Activated T-helper 17 cell treated with anti-CD3 and anti-CD28 coated beads, Interleukin-2, amount 50 U/mL, for 72 hours (primary cell): ENCODE measurements at regions not wholly inside any gene's neighbourhood (a gene's known extent, or its start where the extent isn't known, plus 50 kb on each side); places are given as distances from the start of the nearest gene placed in this dataset.
"Not testable (repeated sequence)": the region's sequence is repeated elsewhere in the genome, so short reads cannot be mapped to it uniquely, and the experiment has no call there.

Experiments
- ATAC-seq: fragments of 150-1000 bp; cut with Tn5 transposase; replicated peaks from 2 replicates; pipeline ENCODE4 v1.10.0; 2021; ENCODE audit warnings: mild to moderate bottlenecking, moderate library complexity
- H3K27ac Mint-ChIP-seq: one replicate; pipeline ENCODE4 v1.8.0; 2022; ENCODE audit warnings: mixed read lengths
- H3K27me3 Mint-ChIP-seq: one replicate; pipeline ENCODE4 v1.8.0; 2022; ENCODE audit warnings: mixed read lengths
- H3K36me3 Mint-ChIP-seq: one replicate; pipeline ENCODE4 v1.8.0; 2022; ENCODE audit warnings: low read depth, mild to moderate bottlenecking, mixed read lengths
- H3K4me1 Mint-ChIP-seq: one replicate; pipeline ENCODE4 v1.8.0; 2022; ENCODE audit warnings: mixed read lengths
- H3K4me3 Mint-ChIP-seq: one replicate; pipeline ENCODE4 v1.8.0; 2022; ENCODE audit warnings: mild to moderate bottlenecking, mixed read lengths
- H3K9me3 Mint-ChIP-seq: one replicate; pipeline ENCODE4 v1.8.0; 2022; ENCODE audit warnings: mixed read lengths

- Mint-ChIP-seq H3K27me3 (no peaks in the 10 kb centered on the region), H3K36me3 (no peaks in the 10 kb centered on the region), H3K4me3 (no peak overlapping the region), H3K4me1 (no peaks in the 10 kb centered on the region), H3K9me3 (no peaks in the 10 kb centered on the region), H3K27ac (no peak overlapping the region)
- no peak for ATAC-seq
Observed at GRCh38 chrX:131671735-131672134, 127.9 kb downstream of the OR13H1 start.

- no peak for ATAC-seq
- H3K27ac Mint-ChIP-seq: no peak overlapping the region
- H3K9me3 Mint-ChIP-seq: no peaks in the 10 kb centered on the region
- H3K27me3 Mint-ChIP-seq: no peaks in the 10 kb centered on the region
- no peaks in the 10 kb centered on the region for H3K4me1 Mint-ChIP-seq
- no peaks in the 10 kb centered on the region for H3K36me3 Mint-ChIP-seq
- no peak overlapping the region for H3K4me3 Mint-ChIP-seq
Observed at GRCh38 chrX:131675596-131676194, 131.8 kb downstream of the OR13H1 start.

GRCh38 chrX:131677655-131678628 lies 134.1 kb downstream of the OR13H1 start:
- H3K27ac Mint-ChIP-seq: no peak overlapping the region
- H3K27me3 Mint-ChIP-seq: no peaks in the 10 kb centered on the region
- no peaks in the 10 kb centered on the region for H3K4me1 Mint-ChIP-seq
- H3K4me3 Mint-ChIP-seq: no peak overlapping the region
- no peaks in the 10 kb centered on the region for H3K9me3 Mint-ChIP-seq
- H3K36me3 Mint-ChIP-seq: no peaks in the 10 kb centered on the region
- ATAC-seq: no peak

- H3K9me3 Mint-ChIP-seq, H3K27ac Mint-ChIP-seq, H3K4me1 Mint-ChIP-seq, ATAC-seq, H3K27me3 Mint-ChIP-seq, H3K36me3 Mint-ChIP-seq, H3K4me3 Mint-ChIP-seq: not testable (repeated sequence)
Observed at GRCh38 chrX:131682735-131683134, 138.9 kb downstream of the OR13H1 start.

GRCh38 chrX:131693359-131693758 lies 149.5 kb downstream of the OR13H1 start:
- Mint-ChIP-seq H3K4me3 (no peak overlapping the region), H3K27ac (no peak overlapping the region), H3K4me1 (no peaks in the 10 kb centered on the region)

GRCh38 chrX:131696989-131697388 lies 153.1 kb downstream of the OR13H1 start:
- not testable (repeated sequence) for H3K27ac Mint-ChIP-seq, H3K36me3 Mint-ChIP-seq, H3K4me3 Mint-ChIP-seq, H3K9me3 Mint-ChIP-seq, ATAC-seq, H3K4me1 Mint-ChIP-seq, H3K27me3 Mint-ChIP-seq

More at GRCh38 chrX:131693359-131693758, 149.5 kb downstream of the OR13H1 start:
- no peaks in the 10 kb centered on the region for H3K36me3 Mint-ChIP-seq
- H3K9me3 Mint-ChIP-seq: no peaks in the 10 kb centered on the region
- no peak for ATAC-seq
- H3K27me3 Mint-ChIP-seq: no peaks in the 10 kb centered on the region

GRCh38 chrX:131703646-131704045 lies 159.8 kb downstream of the OR13H1 start:
- Mint-ChIP-seq H3K4me1 (no peaks in the 10 kb centered on the region), H3K27me3 (no peaks in the 10 kb centered on the region), H3K9me3 (no peaks in the 10 kb centered on the region), H3K4me3 (no peak overlapping the region), H3K36me3 (no peaks in the 10 kb centered on the region), H3K27ac (no peak overlapping the region)
- no peak for ATAC-seq

- H3K4me3 Mint-ChIP-seq: no peak overlapping the region
- no peak overlapping the region for H3K27ac Mint-ChIP-seq
- no peaks in the 10 kb centered on the region for H3K27me3 Mint-ChIP-seq
- H3K9me3 Mint-ChIP-seq: no peaks in the 10 kb centered on the region
- no peaks in the 10 kb centered on the region for H3K36me3 Mint-ChIP-seq
- H3K4me1 Mint-ChIP-seq: no peaks in the 10 kb centered on the region
- ATAC-seq: no peak
Observed at GRCh38 chrX:131704136-131704695, 160.3 kb downstream of the OR13H1 start.

GRCh38 chrX:131709553-131709952 lies 165.7 kb downstream of the OR13H1 start:
- no peaks in the 10 kb centered on the region for H3K27me3 Mint-ChIP-seq
- H3K9me3 Mint-ChIP-seq: no peaks in the 10 kb centered on the region
- no peaks in the 10 kb centered on the region for H3K4me1 Mint-ChIP-seq
- no peak for ATAC-seq
- no peak overlapping the region for H3K27ac Mint-ChIP-seq
- H3K36me3 Mint-ChIP-seq: no peaks in the 10 kb centered on the region
- no peak overlapping the region for H3K4me3 Mint-ChIP-seq

- Mint-ChIP-seq H3K36me3 (no peaks in the 10 kb centered on the region), H3K4me3 (no peak overlapping the region), H3K27me3 (no peaks in the 10 kb centered on the region), H3K27ac (no peak overlapping the region), H3K9me3 (no peaks in the 10 kb centered on the region), H3K4me1 (no peaks in the 10 kb centered on the region)
- no peak for ATAC-seq
Observed at GRCh38 chrX:131711478-131711867, 167.6 kb downstream of the OR13H1 start.

- no peaks in the 10 kb centered on the region for H3K36me3 Mint-ChIP-seq
Observed at GRCh38 chrX:131723646-131724045, 179.8 kb downstream of the OR13H1 start.

GRCh38 chrX:131724292-131724691 lies 180.4 kb downstream of the OR13H1 start:
- Mint-ChIP-seq H3K27ac (no peak overlapping the region), H3K9me3 (peaks cover 3% of the 10 kb centered on the region), H3K36me3 (no peaks in the 10 kb centered on the region), H3K4me3 (no peak overlapping the region), H3K27me3 (no peaks in the 10 kb centered on the region), H3K4me1 (no peaks in the 10 kb centered on the region)
- ATAC-seq: no peak

More at GRCh38 chrX:131723646-131724045, 179.8 kb downstream of the OR13H1 start:
- no peak overlapping the region for H3K27ac Mint-ChIP-seq
- H3K4me1 Mint-ChIP-seq: no peaks in the 10 kb centered on the region
- no peak overlapping the region for H3K4me3 Mint-ChIP-seq
- no peak for ATAC-seq
- H3K27me3 Mint-ChIP-seq: no peaks in the 10 kb centered on the region
- peaks cover 3% of the 10 kb centered on the region for H3K9me3 Mint-ChIP-seq

- Mint-ChIP-seq H3K27ac (no peak overlapping the region), H3K4me1 (no peaks in the 10 kb centered on the region)
Observed at GRCh38 chrX:131725001-131725654, 181.3 kb downstream of the OR13H1 start.

GRCh38 chrX:131727778-131728177 lies 183.9 kb downstream of the OR13H1 start:
- Mint-ChIP-seq H3K36me3 (no peaks in the 10 kb centered on the region), H3K4me3 (no peak overlapping the region), H3K4me1 (no peaks in the 10 kb centered on the region), H3K27me3 (no peaks in the 10 kb centered on the region), H3K27ac (no peak overlapping the region), H3K9me3 (peaks cover 3% of the 10 kb centered on the region)
- ATAC-seq: no peak

More at GRCh38 chrX:131725001-131725654, 181.3 kb downstream of the OR13H1 start:
- Mint-ChIP-seq H3K36me3 (no peaks in the 10 kb centered on the region), H3K9me3 (peaks cover 3% of the 10 kb centered on the region), H3K27me3 (no peaks in the 10 kb centered on the region), H3K4me3 (no peak overlapping the region)
- ATAC-seq: no peak
